HL-60 (cell line): ENCODE measurements at regions not wholly inside any gene's neighbourhood (a gene's known extent, or its start where the extent isn't known, plus 50 kb on each side); places are given as distances from the start of the nearest gene placed in this dataset.

Experiments
- DNase-seq, 2 experiments: peaks; one replicate each; pipeline ENCODE4 v3.0.0-alpha.2; 2010 to 2020; ENCODE audit warnings: low read depth in 1 of 2, low spot score in 1 of 2
- H3K27ac ChIP-seq: fragments of 250-450 bp; sonication (Bioruptor Pico); replicated peaks from 2 replicates; pipeline ENCODE4 v1.5.1; 2020; ENCODE audit warnings: mild to moderate bottlenecking, moderate library complexity
- H3K27me3 ChIP-seq: fragments of 250-450 bp; sonication (Bioruptor Pico); 2 replicates; pipeline ENCODE4 v1.5.1; 2021; ENCODE audit warnings: mild to moderate bottlenecking, moderate library complexity; ENCODE audit not compliant: insufficient read depth, poor library complexity, severe bottlenecking
- H3K4me3 ChIP-seq: replicated peaks from 2 replicates; pipeline ENCODE4 v1.5.1; 2011; ENCODE audit warnings: mild to moderate bottlenecking, control low read depth, low read length; ENCODE audit not compliant: insufficient read depth
- CTCF ChIP-seq: IDR thresholded peaks from one replicate; pipeline ENCODE4 v1.5.1; 2011; ENCODE audit warnings: low read length, control low read depth, inconsistent platforms; ENCODE audit not compliant: insufficient read depth
- GABPA ChIP-seq: IDR thresholded peaks from 2 replicates; pipeline ENCODE4 v1.6.1; 2012; ENCODE audit warnings: low read depth
- POLR2AphosphoS5 ChIP-seq: IDR thresholded peaks from 2 replicates; pipeline ENCODE4 v1.6.1; 2012; ENCODE audit warnings: low read depth
- REST ChIP-seq: IDR thresholded peaks from 2 replicates; pipeline ENCODE4 v1.6.1; 2012; ENCODE audit warnings: low read depth; ENCODE audit not compliant: insufficient replicate concordance
- SPI1 ChIP-seq: IDR thresholded peaks from 2 replicates; pipeline ENCODE4 v1.6.1; 2012; ENCODE audit warnings: low read depth, mild to moderate bottlenecking, borderline replicate concordance

GRCh38 chr14:34189866-34190265, 239.0 kb upstream of the EGLN3 start:
- TF ChIP-seq SPI1 (no peak), CTCF (no peak), POLR2AphosphoS5 (no peak), GABPA (no peak), REST (no peak)
- H3K27ac ChIP-seq = no peak overlapping the region
- no peak overlapping the region for H3K4me3 ChIP-seq
- DNase-seq = no peak
- no peaks in the 10 kb centered on the region for H3K27me3 ChIP-seq

GRCh38 chr14:34187519-34188044, 236.7 kb upstream of the EGLN3 start:
- H3K27ac ChIP-seq = no peak overlapping the region
- DNase-seq = no peak
- no peaks in the 10 kb centered on the region for H3K27me3 ChIP-seq
- no peak for TF ChIP-seq REST
- no peak for TF ChIP-seq POLR2AphosphoS5
- no peak for TF ChIP-seq CTCF
- TF ChIP-seq GABPA = no peak
- no peak for TF ChIP-seq SPI1
- H3K4me3 ChIP-seq = no peak overlapping the region

- no peak overlapping the region for H3K4me3 ChIP-seq
- no peaks in the 10 kb centered on the region for H3K27me3 ChIP-seq
- DNase-seq = no peak
- H3K27ac ChIP-seq = no peak overlapping the region
- TF ChIP-seq CTCF (no peak), GABPA (no peak), SPI1 (no peak), REST (no peak), POLR2AphosphoS5 (no peak)
These were observed 236.2 kb upstream of the EGLN3 start for GRCh38 chr14:34187061-34187460.
